ENCODE measurements at regions not wholly inside any gene's neighbourhood (a gene's known extent, or its start where the extent isn't known, plus 50 kb on each side); places are given as distances from the start of the nearest gene placed in this dataset.
"Not testable (repeated sequence)": the region's sequence is repeated elsewhere in the genome, so short reads cannot be mapped to it uniquely, and the experiment has no call there.

DNA sequence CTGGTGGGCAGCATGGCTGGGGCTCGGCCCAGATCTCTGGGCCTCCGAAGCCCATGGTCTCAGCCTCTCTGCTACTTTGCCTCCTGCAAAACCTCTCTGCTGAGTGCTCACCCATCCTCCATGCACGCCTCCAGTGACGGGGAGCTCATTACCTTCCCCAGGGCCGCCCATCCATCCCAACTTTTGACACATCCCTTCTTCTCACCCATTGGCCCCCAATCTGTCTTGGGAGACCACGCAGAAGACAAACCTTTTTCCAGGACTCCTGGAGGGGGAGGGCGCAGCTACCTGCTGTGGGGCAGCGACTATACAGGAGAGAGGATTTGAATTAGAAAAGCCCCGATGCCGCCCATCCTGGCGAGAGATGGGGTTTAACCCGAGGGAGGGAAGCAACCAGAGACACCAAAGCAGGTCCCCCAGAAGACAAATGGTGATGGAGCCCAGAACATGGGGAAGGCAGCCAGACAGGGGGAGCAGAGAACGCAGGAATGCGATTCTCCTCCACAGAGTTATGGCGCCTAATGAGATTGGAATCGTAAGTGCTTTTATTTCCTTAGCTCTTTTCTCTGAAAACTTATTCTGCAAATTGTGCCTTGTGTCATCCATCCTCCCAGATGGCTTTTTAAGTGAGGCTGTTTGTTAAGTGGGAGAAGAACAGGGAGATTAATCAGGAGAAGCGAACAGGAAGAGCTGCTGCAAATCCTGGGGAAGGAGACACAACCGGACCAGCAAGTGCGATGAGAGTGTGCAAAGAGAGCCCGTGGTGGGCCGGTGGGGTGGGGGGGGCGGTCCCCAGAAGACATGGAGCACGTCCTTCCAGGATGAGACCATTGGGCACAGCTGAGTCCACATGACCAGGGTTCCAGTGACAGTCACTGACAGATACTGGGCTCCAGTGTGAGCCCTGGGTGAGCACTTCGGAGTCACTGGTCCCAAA, 623.5 kb downstream of the MATN1 start:
- no peaks in the 10 kb centered on the region for H3K9me3 ChIP-seq
- no peak overlapping the region for H3K4me3 ChIP-seq (ENCODE audit: low read depth, low read length)
- TF ChIP-seq, protein P1, sequence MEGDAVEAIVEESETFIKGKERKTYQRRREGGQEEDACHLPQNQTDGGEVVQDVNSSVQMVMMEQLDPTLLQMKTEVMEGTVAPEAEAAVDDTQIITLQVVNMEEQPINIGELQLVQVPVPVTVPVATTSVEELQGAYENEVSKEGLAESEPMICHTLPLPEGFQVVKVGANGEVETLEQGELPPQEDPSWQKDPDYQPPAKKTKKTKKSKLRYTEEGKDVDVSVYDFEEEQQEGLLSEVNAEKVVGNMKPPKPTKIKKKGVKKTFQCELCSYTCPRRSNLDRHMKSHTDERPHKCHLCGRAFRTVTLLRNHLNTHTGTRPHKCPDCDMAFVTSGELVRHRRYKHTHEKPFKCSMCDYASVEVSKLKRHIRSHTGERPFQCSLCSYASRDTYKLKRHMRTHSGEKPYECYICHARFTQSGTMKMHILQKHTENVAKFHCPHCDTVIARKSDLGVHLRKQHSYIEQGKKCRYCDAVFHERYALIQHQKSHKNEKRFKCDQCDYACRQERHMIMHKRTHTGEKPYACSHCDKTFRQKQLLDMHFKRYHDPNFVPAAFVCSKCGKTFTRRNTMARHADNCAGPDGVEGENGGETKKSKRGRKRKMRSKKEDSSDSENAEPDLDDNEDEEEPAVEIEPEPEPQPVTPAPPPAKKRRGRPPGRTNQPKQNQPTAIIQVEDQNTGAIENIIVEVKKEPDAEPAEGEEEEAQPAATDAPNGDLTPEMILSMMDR (IDR thresholded peaks at IDR 0.05; ENCODE audit: low read depth, low read length): no peak
- no peaks in the 10 kb centered on the region for H3K36me3 ChIP-seq
- DNase-seq: no peak
- H3K27me3 ChIP-seq: no peaks in the 10 kb centered on the region
- H3K4me1 ChIP-seq: no peaks in the 10 kb centered on the region

DNA sequence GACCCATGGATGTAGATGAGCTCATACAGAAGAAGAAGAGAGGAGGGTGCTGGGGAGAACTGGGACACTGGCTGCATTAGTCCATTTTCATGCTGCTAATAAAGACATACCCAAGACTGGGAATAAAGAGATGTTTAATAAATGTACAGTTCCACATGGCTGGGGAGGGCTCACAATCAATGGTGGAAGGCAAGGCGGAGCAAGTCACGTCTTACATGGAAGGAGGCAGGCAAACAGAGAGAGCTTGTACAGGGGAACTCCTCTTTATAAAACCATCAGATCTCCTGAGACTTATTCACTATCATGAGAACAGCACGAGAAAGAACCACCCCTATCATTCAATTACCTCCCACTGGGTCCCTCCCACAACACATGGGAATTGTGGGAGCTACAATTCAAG, 625.5 kb downstream of the MATN1 start:
- not testable (repeated sequence) for DNase-seq; H3K4me3 ChIP-seq (ENCODE audit: low read depth, low read length); H3K9me3 ChIP-seq; H3K27me3 ChIP-seq; H3K36me3 ChIP-seq; H3K4me1 ChIP-seq

DNA sequence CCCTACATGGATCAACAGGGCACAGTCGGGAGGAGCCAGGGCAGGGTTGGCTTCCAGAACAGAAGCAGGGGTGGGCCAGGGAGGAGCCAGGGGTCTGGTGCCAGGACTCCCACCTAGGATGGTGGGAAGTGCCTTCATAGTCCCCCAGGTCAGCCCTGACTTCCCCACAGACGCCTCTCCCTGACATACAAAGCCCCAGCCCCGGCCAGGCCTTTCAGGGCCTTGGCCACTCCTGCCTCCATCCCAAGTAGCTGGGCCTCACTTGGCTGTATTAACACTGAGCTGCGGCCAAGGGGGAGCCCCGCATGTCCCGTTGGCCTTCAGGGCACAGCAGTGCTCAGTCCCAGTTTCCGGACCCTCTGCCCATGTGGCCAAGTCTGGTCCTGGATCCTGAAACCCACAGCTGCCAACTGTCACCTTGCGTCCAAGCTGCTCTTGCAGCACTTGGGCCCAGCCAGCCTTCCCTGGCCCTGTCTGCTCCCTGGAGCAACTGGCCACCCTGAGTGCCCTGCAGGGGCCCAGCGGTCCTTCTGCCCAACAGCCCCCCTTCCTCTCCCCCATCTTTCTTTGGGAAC, 627.8 kb downstream of the MATN1 start:
- Histone ChIP-seq H3K4me3 (ENCODE audit: low read depth, low read length) (no peak overlapping the region), H3K9me3 (no peaks in the 10 kb centered on the region), H3K4me1 (no peaks in the 10 kb centered on the region), H3K36me3 (no peaks in the 10 kb centered on the region), H3K27me3 (no peaks in the 10 kb centered on the region)
- no peak for DNase-seq
- TF ChIP-seq, protein P1 (IDR thresholded peaks at IDR 0.05; ENCODE audit: low read depth, low read length): no peak

DNA sequence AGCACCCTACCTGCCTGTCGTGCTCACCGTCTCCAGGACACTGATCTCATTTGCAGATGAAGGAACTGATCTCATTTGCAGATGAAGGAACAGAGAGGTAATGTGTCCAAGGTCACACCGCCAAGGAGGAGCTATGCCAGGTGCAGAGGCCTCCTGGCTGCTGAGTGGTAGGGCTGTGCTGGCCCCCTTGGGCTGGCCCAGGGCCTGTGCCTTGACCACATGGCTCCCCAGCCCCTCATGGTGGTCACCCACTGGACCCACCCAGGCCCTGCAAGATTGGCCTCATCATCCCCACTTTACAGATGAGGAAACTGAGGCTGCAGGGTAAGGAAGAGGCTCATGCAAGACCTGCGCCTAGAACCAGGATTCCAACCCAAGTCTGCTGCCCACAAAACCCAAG, 628.3 kb downstream of the MATN1 start:
- DNase-seq: no peak
- Histone ChIP-seq H3K4me3 (ENCODE audit: low read depth, low read length) (no peak overlapping the region), H3K27me3 (no peaks in the 10 kb centered on the region), H3K36me3 (no peaks in the 10 kb centered on the region), H3K9me3 (no peaks in the 10 kb centered on the region), H3K4me1 (no peaks in the 10 kb centered on the region)
- TF ChIP-seq, protein P1 (IDR thresholded peaks at IDR 0.05; ENCODE audit: low read depth, low read length): no peak

DNA sequence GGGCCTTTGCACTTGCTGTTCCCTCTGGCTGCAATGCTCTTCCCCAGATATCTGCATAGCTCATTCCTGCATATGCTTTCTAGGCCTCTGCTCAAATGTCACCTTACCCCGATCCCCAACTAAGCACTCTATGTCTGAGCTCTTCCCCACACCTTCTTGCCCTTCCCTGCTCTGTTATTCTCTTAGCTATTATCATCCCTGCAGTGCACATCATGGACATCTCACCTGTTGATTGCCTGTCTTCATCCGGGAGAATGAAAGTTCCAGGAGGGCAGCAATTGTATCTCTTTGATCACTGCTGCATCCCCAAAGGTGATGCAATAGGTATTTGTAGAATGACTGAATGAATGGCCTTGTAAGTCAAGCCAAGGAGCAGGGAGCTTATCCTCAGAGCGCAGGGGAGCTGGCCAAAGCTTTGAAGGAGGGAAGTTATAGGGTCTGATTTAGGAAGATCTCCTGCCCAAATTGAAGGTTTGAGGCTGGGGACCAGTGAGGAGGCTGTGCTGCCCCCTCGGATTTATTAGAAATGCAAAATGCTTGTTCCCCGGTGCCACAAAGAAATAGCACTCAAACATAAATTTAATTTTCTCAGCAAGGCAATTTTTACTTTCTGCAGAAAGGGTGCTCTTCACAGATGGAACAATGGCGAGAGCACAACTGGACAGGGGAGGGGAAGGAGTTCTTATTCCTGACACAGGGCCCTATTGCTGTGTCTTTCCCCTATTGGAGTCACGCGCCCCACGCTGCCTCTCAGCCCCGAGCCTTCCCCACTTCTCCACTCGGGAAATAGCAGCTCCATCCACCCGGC, 631.1 kb downstream of the MATN1 start:
- Histone ChIP-seq H3K4me1 (peaks cover 3% of the 10 kb centered on the region), H3K4me3 (ENCODE audit: low read depth, low read length) (no peak overlapping the region), H3K27me3 (no peaks in the 10 kb centered on the region), H3K36me3 (no peaks in the 10 kb centered on the region), H3K9me3 (no peaks in the 10 kb centered on the region)
- DNase-seq: no peak
- TF ChIP-seq, protein P1 (IDR thresholded peaks at IDR 0.05; ENCODE audit: low read depth, low read length): no peak

DNA sequence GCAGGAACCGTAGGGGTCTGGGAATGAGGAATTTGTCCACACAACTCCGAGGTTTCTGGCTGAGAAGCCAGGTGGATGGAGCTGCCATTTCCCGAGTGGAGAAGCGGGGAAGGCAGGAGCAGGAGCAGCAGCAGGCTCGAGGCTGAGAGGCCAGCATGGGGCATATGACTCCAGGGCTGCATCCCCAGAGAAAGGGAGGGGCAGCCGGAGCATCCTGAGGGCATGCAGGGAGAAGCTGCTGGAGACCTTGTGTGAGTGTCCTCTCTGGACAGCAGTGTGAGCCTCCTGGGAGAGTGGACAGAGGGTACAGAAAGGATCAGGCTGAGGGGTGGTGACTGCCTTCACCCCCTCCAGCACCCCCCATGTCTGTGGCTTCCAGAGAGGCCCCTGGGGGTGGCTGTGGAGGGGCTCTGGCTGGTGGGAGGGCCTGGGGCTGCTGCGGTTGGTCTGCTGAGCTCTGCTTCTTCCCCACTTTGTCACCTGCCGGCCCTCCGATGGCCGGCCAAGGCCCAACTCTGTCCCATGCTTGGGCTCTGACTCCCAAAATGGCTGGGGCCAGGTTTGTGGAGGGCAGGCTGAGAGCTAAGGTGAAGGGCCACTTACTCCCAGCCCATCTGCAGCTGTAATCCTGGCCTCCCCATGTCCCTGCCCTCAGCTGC, 633.1 kb downstream of the MATN1 start:
- Histone ChIP-seq H3K9me3 (no peaks in the 10 kb centered on the region), H3K4me1 (peaks cover 3% of the 10 kb centered on the region), H3K36me3 (no peaks in the 10 kb centered on the region), H3K27me3 (no peaks in the 10 kb centered on the region), H3K4me3 (ENCODE audit: low read depth, low read length) (no peak overlapping the region)
- no peak for DNase-seq
- TF ChIP-seq, protein P1 (IDR thresholded peaks at IDR 0.05; ENCODE audit: low read depth, low read length): no peak
